ENCODE measurements at regions not wholly inside any gene's neighbourhood (a gene's known extent, or its start where the extent isn't known, plus 50 kb on each side); places are given as distances from the start of the nearest gene placed in this dataset.

- TF ChIP-seq GATA2 (IDR thresholded peaks at IDR 0.05; ENCODE audit: insufficient read depth, insufficient read length, low read depth, low read length): peak; percentile 95
- TF ChIP-seq CTCF (IDR thresholded peaks at IDR 0.05; ENCODE audit: extremely low read depth in 1 of 2, insufficient read depth in 1 of 2, low read depth in 1 of 2, low read length in 2 of 2): no peak
- peak; percentile 44 for TF ChIP-seq POLR2A (IDR thresholded peaks at IDR 0.05; ENCODE audit: low read depth, low read length)
- TF ChIP-seq EZH2 (IDR thresholded peaks at IDR 0.05; ENCODE audit: borderline replicate concordance, low read depth, low read length, severe bottlenecking): no peak
- TF ChIP-seq MYC (IDR thresholded peaks at IDR 0.05; ENCODE audit: low read depth, low read length): peak; percentile 26
- TF ChIP-seq MAX (IDR thresholded peaks at IDR 0.05; ENCODE audit: insufficient read depth, insufficient read length): no peak
- peak; percentile 91 for TF ChIP-seq POLR2AphosphoS5 (IDR thresholded peaks at IDR 0.05; ENCODE audit: insufficient read depth, low read depth, low read length)
- peak; percentile 62 for TF ChIP-seq JUN (IDR thresholded peaks at IDR 0.05; ENCODE audit: borderline replicate concordance, insufficient read depth, insufficient read length, low read depth)
These were observed 187.0 kb downstream of the ETS2 start for GRCh38 chr21:38992737-38993136.

All from endothelial cell of umbilical vein (primary cell).